ENCODE measurements at regions not wholly inside any gene's neighbourhood (a gene's known extent, or its start where the extent isn't known, plus 50 kb on each side); places are given as distances from the start of the nearest gene placed in this dataset.

- DNase-seq = no peak
Measured at GRCh38 chr12:91606662-91607377, 424.2 kb upstream of the DCN start.

- no peak for DNase-seq
Measured at GRCh38 chr12:91604897-91605296, 422.3 kb upstream of the DCN start.

GRCh38 chr12:91603060-91603459 is 420.4 kb upstream of the DCN start:
- DNase-seq = no peak

GRCh38 chr12:91601054-91601453 is 418.4 kb upstream of the DCN start:
- DNase-seq = no peak

- DNase-seq = no peak
Measured at GRCh38 chr12:91594715-91595114, 412.1 kb upstream of the DCN start.

GRCh38 chr12:91591639-91591987 is 409.0 kb upstream of the DCN start:
- DNase-seq = no peak

GRCh38 chr12:91590966-91591638 is 408.5 kb upstream of the DCN start:
- DNase-seq = no peak

GRCh38 chr12:91588874-91589454 is 406.3 kb upstream of the DCN start:
- DNase-seq = no peak

GRCh38 chr12:91586015-91586414 is 403.4 kb upstream of the DCN start:
- DNase-seq = no peak

- DNase-seq = no peak
Measured at GRCh38 chr12:91582811-91583210, 400.2 kb upstream of the DCN start.

GRCh38 chr12:91579516-91580263 is 397.1 kb upstream of the DCN start:
- DNase-seq = no peak

GRCh38 chr12:91577586-91578539 is 395.2 kb upstream of the DCN start:
- no peak for DNase-seq

GRCh38 chr12:91576432-91576831 is 393.8 kb upstream of the DCN start:
- DNase-seq = no peak

GRCh38 chr12:91575630-91576029 is 393.0 kb upstream of the DCN start:
- DNase-seq = no peak

GRCh38 chr12:91574975-91575374 is 392.4 kb upstream of the DCN start:
- no peak for DNase-seq

GRCh38 chr12:91574391-91574790 is 391.8 kb upstream of the DCN start:
- DNase-seq = no peak

GRCh38 chr12:91572869-91573268 is 390.3 kb upstream of the DCN start:
- no peak for DNase-seq

GRCh38 chr12:91567100-91567485 is 384.5 kb upstream of the DCN start:
- DNase-seq = no peak

- no peak for DNase-seq
Measured at GRCh38 chr12:91566328-91567099, 383.9 kb upstream of the DCN start.

- DNase-seq = no peak
Measured at GRCh38 chr12:91565846-91566245, 383.2 kb upstream of the DCN start.

GRCh38 chr12:91565246-91565645 is 382.6 kb upstream of the DCN start:
- no peak for DNase-seq
